ENCODE measurements at regions not wholly inside any gene's neighbourhood (a gene's known extent, or its start where the extent isn't known, plus 50 kb on each side); places are given as distances from the start of the nearest gene placed in this dataset.
"Not testable (repeated sequence)": the region's sequence is repeated elsewhere in the genome, so short reads cannot be mapped to it uniquely, and the experiment has no call there.

DNA sequence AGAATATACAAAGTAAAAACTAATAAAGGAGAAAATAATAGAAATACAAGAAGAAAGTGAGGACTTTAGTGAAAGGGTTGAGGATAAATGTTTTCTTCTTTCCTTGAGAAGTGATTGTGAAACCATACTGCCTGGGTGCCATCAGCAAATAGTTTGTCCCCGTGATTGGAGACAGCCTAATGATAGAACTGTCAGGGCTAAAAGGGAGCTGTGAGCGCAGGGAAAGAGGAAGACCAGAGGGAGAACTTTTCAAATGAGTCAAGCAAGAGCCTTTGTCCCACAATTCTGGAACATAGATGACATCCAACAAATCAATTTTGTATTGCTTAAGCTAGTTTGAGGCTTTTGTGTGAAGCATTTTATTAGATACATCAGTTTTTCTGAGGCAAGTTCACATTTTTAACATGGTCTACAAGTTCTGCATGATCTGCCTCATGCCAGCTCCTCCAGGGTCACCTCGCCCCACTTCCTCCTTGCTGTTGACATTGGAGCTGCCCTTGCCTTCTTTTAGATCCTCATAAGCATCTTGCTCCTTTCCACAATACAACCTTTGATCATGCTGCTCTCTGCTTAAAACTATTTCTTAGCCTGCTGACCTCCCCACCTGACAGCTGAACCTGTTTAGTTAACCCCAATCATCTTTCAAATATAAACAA, 213.4 kb upstream of the REG3G start:
- TF ChIP-seq, protein P1, sequence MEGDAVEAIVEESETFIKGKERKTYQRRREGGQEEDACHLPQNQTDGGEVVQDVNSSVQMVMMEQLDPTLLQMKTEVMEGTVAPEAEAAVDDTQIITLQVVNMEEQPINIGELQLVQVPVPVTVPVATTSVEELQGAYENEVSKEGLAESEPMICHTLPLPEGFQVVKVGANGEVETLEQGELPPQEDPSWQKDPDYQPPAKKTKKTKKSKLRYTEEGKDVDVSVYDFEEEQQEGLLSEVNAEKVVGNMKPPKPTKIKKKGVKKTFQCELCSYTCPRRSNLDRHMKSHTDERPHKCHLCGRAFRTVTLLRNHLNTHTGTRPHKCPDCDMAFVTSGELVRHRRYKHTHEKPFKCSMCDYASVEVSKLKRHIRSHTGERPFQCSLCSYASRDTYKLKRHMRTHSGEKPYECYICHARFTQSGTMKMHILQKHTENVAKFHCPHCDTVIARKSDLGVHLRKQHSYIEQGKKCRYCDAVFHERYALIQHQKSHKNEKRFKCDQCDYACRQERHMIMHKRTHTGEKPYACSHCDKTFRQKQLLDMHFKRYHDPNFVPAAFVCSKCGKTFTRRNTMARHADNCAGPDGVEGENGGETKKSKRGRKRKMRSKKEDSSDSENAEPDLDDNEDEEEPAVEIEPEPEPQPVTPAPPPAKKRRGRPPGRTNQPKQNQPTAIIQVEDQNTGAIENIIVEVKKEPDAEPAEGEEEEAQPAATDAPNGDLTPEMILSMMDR (IDR thresholded peaks at IDR 0.05; ENCODE audit: low read depth, low read length, missing control alignments), result no peak
- DNase-seq (ENCODE audit: low read depth), result no peak
- in situ Hi-C loops (cut with HindIII; ENCODE audit: low sequenced_read_pairs), result no loop called here
- no peak overlapping the region for H3K4me3 ChIP-seq (ENCODE audit: low read depth, low read length)

DNA sequence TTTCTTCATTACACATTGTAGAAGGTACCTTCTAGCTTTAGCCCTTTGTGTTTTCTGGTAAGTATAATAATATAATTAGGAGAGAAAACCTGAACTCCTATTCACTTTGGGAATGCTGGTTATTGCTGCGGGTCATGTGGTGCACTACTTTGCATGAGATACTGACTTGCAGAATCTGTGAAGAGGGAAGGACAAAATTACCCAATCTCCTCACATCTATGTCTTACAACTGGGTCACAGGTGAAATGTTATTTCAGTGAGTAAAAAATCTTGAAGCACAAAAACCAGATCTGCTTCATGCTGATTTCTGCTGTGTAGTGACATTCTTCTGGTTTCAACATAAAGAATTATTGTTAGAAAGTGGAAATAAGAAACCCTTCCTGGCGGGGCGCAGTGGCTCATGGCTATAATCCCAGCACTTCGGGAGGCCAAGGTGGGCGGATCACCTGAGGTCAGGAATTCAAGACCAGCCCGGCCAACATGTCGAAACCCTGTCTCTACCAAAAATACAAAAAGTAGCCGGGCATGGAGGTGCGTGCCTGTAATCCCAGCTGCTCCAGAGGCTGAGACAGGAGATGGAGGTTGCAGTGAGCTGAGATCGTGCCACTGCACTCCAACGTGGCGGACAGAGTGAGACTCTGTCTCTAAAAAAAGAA, 211.0 kb upstream of the REG3G start:
- DNase-seq (ENCODE audit: low read depth), result no peak
- in situ Hi-C loops (cut with HindIII; ENCODE audit: low sequenced_read_pairs), result no loop called here
- TF ChIP-seq, protein P1 (IDR thresholded peaks at IDR 0.05; ENCODE audit: low read depth, low read length, missing control alignments), result no peak
- no peak overlapping the region for H3K4me3 ChIP-seq (ENCODE audit: low read depth, low read length)

DNA sequence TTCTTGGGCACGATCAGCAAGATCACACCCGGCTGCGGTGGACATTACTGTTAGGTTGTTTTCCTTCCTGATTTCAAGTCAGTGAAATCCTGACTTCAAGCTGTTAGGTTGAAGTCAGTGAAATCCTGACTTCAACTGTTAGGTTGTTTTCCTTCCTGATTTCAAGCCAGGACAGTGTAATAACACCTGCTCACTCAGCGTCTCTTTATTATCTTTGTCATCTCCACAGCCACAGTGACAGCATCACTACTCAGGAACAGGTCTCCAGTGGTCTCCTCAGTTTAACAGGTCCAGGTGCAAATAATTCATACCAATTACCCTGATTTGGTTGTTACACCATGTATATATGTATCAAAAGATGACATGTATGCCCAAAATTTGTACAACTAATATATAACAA, 208.1 kb upstream of the REG3G start:
- H3K4me3 ChIP-seq (ENCODE audit: low read depth, low read length), result no peak overlapping the region
- TF ChIP-seq, protein P1 (IDR thresholded peaks at IDR 0.05; ENCODE audit: low read depth, low read length, missing control alignments), result no peak
- DNase-seq (ENCODE audit: low read depth), result no peak
- in situ Hi-C loops (cut with HindIII; ENCODE audit: low sequenced_read_pairs), result no loop called here

DNA sequence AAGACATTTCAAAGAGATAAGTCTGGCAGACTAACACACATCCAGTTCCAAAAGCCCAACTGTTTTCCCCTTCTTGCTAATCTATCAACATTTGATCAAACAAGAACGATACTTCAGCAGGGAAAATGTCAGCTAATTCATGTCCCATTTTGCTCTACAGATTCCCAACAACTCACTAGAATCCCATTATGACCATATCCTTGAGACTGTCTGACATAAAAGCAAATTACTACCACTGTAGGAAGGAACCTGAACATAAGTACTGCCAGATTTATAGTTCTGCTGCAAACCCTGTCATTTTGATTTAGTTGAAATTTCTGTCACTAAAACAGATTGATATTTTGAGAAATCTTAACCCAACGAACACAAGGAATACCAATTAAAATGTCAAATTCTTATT, 193.0 kb upstream of the REG3G start:
- no peak for DNase-seq (ENCODE audit: low read depth)
- H3K4me3 ChIP-seq (ENCODE audit: low read depth, low read length), result no peak overlapping the region
- in situ Hi-C loops (cut with HindIII; ENCODE audit: low sequenced_read_pairs), result no loop called here
- TF ChIP-seq, protein P1 (IDR thresholded peaks at IDR 0.05; ENCODE audit: low read depth, low read length, missing control alignments), result no peak

DNA sequence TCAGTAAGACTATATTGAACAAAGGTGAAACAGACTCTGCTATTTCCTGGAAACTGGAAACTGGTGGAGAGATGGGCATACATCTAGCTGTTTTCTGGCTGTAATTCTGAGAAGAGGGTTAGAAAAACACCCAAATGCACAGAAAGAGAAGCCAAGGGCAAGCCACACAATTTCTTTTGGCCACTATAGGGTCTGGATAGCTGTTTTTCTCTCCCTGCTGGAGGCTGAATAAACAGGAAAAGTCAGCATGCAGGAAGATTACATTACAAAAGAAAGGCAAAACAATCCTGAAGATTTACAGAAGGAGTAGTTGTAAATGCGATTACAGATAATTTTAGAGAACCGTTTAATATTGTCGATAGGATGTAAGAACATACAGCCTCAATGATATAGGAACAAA, 186.2 kb upstream of the REG3G start:
- TF ChIP-seq, protein P1 (IDR thresholded peaks at IDR 0.05; ENCODE audit: low read depth, low read length, missing control alignments), result no peak
- DNase-seq (ENCODE audit: low read depth), result peak; percentile 9
- no peak overlapping the region for H3K4me3 ChIP-seq (ENCODE audit: low read depth, low read length)
- in situ Hi-C loops (cut with HindIII; ENCODE audit: low sequenced_read_pairs), result no loop called here

DNA sequence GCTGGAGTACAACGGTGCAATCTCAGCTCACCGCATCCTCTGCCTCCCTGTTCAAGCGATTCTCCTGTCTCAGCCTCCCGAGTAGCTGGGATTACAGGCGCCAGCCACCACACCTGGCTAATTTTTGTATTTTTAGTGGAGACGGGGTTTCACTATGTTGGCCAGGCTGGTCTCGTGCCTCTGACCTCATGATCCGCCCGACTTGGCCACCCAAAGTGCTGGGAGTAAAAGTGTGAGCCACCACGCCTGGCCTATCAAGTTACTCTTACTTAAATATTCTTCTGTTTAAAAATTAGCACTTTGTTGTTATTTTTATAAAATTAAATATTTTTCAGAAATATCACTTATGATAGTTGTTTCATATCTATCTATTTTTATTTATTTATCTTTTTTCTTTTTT, 185.2 kb upstream of the REG3G start:
- H3K4me3 ChIP-seq (ENCODE audit: low read depth, low read length); DNase-seq (ENCODE audit: low read depth); in situ Hi-C loops (cut with HindIII; ENCODE audit: low sequenced_read_pairs): not testable (repeated sequence)

DNA sequence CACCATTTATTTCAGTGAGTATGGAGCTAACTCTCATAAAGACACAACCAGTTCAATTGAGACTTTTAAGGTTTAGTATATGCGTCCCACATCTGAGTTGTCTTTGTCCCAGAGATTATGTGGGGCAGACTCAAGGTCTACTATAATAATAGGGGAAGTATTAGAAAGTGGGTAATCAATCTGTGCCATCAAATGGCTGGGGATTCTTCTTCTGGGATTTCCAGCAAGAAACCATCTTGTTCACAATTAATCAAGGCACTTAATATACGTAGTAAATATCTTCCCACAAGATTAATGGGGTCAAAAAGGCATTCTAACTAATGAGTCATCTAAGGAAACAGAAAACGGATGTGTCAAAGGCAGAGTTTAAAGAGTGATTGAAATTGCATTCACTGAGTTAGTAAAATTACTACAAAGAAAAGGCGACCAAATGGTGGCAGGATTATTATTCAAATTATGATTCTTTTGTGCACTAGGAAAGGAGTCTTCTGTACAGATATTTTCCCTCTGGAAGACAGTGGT, 179.8 kb upstream of the REG3G start:
- in situ Hi-C loops (cut with HindIII; ENCODE audit: low sequenced_read_pairs), result no loop called here
- TF ChIP-seq, protein P1 (IDR thresholded peaks at IDR 0.05; ENCODE audit: low read depth, low read length, missing control alignments), result no peak
- DNase-seq (ENCODE audit: low read depth), result no peak
- H3K4me3 ChIP-seq (ENCODE audit: low read depth, low read length), result no peak overlapping the region
